PC-9 (cell line): ENCODE measurements at regions not wholly inside any gene's neighbourhood (a gene's known extent, or its start where the extent isn't known, plus 50 kb on each side); places are given as distances from the start of the nearest gene placed in this dataset.

Experiments used
- EZH2 ChIP-seq: fragments of 200-600 bp; sonication (generic); IDR thresholded peaks from 2 replicates; pipeline ENCODE4 v1.8.0; 2017; ENCODE audit warnings: antibody characterized with exemption, low read depth
- TF ChIP-seq, protein P1 (sequence below): fragments of 200-600 bp; sonication (generic); conservative IDR thresholded peaks from 2 replicates; pipeline ENCODE4 v1.6.1; 2017; ENCODE audit warnings: mixed run types, antibody characterized with exemption, mild to moderate bottlenecking, moderate library complexity

DNA sequence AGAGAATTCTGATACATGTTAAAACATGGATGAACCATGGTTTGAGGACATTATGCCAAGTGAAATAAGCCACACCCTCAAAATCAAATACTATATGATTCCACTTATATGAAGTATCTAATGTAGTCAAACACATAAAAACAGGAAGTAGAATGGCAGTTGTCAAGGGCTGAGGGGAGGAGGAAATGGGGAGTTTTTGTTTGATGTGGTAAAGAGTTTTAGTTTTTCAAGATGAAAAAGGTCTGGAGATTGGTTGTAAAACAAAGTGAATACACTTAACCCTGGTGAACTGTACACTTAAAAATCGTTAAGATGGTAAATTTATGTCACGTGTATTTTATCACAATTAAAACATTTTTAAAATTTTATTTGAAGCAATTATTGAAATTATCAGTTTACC lies 127.4 kb upstream of the GRIK2 start:
- TF ChIP-seq, protein P1, sequence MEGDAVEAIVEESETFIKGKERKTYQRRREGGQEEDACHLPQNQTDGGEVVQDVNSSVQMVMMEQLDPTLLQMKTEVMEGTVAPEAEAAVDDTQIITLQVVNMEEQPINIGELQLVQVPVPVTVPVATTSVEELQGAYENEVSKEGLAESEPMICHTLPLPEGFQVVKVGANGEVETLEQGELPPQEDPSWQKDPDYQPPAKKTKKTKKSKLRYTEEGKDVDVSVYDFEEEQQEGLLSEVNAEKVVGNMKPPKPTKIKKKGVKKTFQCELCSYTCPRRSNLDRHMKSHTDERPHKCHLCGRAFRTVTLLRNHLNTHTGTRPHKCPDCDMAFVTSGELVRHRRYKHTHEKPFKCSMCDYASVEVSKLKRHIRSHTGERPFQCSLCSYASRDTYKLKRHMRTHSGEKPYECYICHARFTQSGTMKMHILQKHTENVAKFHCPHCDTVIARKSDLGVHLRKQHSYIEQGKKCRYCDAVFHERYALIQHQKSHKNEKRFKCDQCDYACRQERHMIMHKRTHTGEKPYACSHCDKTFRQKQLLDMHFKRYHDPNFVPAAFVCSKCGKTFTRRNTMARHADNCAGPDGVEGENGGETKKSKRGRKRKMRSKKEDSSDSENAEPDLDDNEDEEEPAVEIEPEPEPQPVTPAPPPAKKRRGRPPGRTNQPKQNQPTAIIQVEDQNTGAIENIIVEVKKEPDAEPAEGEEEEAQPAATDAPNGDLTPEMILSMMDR, result no peak
- no peak for TF ChIP-seq EZH2
